Upper lobe of right lung (tissue), 1 donor: ENCODE measurements at regions not wholly inside any gene's neighbourhood (a gene's known extent, or its start where the extent isn't known, plus 50 kb on each side); places are given as distances from the start of the nearest gene placed in this dataset.

Experiments
- ATAC-seq: fragments of 200-7000 bp; cut with Tn5 transposase; one replicate; pipeline ENCODE4 v1.9.1; 2020; ENCODE audit warnings: mild to moderate bottlenecking, moderate library complexity
- DNase-seq: peaks from one replicate; pipeline ENCODE4 v3.0.0-alpha.2; 2020
- H3K27ac ChIP-seq: fragments of 200-600 bp; one replicate; pipeline ENCODE4 v1.8.0; 2022
- H3K27me3 ChIP-seq: fragments of 200-600 bp; one replicate; pipeline ENCODE4 v1.8.0; 2022; ENCODE audit warnings: mild to moderate bottlenecking
- H3K36me3 ChIP-seq: fragments of 200-600 bp; one replicate; pipeline ENCODE4 v1.8.0; 2022
- H3K4me1 ChIP-seq: fragments of 200-600 bp; one replicate; pipeline ENCODE4 v1.8.0; 2022
- H3K4me3 ChIP-seq: fragments of 200-600 bp; one replicate; pipeline ENCODE4 v1.8.0; 2022; ENCODE audit warnings: mild to moderate bottlenecking
- H3K9me3 ChIP-seq: fragments of 200-600 bp; one replicate; pipeline ENCODE4 v1.8.0; 2022
- intact Hi-C: fragments of 100-400 bp; cut with DNase I; formaldehyde crosslinking; loops from one replicate; pipeline ENCODE4 v1.11.0; 2022
- TF ChIP-seq, protein P1 (sequence below): fragments of 200-600 bp; IDR thresholded peaks from one replicate; pipeline ENCODE4 v1.8.0; 2022; ENCODE audit warnings: antibody characterized with exemption
- donor health status: DM: no; HTN: yes; CAD: no; lungs with severe emphysema.

DNA sequence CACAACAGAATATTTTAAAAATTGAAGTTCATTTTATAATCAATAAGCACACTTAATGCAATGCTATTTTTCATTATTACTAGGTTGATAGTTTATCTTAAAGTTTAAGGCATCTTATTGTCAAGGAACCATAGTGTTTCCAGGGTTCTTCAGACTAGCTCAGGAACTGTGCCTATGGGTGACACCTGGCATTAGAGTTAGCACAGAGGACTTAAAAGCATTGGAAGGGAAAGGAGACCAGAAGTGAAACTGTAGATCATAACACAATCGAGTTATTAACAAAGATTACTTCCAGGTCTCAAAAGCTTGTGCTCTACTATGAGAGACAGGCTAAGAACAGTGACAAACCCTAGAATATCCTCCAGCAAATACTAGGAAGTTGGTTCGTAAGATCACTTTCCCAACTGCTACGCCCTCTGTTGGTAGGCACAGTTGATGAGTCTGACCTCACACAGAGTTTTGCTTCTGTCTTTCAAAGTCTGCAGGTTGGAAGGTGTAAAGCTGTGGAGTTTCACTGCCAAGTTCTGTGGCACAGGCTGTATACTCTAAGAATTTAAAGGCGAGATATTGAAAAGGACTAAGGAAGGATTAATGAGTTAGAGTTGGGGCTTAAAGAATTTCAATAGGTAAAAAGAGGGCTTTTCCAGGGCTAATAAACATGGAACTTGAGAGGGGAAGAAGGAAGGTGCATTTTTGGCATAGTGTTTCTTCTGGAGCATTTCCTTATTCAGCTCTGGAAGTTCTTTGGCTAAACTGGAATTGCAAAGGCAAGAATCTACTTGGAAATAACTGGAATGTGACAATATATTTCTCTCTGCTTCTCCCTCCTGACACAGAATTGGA, 531.3 kb upstream of the JAG1 start:
- intact Hi-C loops: no loop called here

DNA sequence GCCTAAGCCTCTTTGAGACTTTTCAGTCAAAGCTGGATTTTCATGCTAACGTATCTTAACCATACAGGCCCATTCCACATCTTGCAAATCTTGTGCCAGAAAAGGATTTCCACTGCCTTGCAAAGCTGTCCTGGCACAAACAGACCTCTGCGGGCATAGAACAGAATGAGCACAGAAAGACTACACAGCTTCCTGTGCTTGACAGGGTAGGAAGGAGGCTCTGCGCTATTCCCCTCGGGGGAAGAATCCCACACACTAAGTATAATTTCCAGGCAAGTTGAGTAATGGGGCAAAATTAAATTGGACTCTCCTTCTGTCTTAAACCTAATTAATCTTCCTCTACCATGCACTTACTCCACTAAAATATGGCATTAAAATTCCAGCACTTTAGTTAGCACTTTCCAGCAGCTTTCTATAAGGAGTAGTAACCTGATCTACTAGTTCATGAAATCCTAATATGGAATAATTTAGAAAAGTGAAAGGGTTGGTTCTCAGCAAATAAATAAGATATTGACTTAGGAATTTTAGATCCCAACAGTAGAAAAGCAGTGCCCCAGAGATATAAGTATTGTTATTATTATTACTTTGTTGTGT, 532.1 kb upstream of the JAG1 start:
- ATAC-seq (no peak), DNase-seq (no peak)
- TF ChIP-seq, protein P1, sequence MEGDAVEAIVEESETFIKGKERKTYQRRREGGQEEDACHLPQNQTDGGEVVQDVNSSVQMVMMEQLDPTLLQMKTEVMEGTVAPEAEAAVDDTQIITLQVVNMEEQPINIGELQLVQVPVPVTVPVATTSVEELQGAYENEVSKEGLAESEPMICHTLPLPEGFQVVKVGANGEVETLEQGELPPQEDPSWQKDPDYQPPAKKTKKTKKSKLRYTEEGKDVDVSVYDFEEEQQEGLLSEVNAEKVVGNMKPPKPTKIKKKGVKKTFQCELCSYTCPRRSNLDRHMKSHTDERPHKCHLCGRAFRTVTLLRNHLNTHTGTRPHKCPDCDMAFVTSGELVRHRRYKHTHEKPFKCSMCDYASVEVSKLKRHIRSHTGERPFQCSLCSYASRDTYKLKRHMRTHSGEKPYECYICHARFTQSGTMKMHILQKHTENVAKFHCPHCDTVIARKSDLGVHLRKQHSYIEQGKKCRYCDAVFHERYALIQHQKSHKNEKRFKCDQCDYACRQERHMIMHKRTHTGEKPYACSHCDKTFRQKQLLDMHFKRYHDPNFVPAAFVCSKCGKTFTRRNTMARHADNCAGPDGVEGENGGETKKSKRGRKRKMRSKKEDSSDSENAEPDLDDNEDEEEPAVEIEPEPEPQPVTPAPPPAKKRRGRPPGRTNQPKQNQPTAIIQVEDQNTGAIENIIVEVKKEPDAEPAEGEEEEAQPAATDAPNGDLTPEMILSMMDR: no peak
- Histone ChIP-seq H3K27me3 (no peaks in the 10 kb centered on the region), H3K4me1 (no peaks in the 10 kb centered on the region), H3K27ac (no peak overlapping the region), H3K9me3 (no peaks in the 10 kb centered on the region), H3K36me3 (no peaks in the 10 kb centered on the region), H3K4me3 (no peak overlapping the region)
- intact Hi-C loops: no loop called here

More for the DNA sequence above, 531.3 kb upstream of the JAG1 start:
- no peaks in the 10 kb centered on the region for H3K9me3 ChIP-seq
- no peaks in the 10 kb centered on the region for H3K27me3 ChIP-seq
- TF ChIP-seq, protein P1: peak; percentile 83
- H3K4me3 ChIP-seq: no peak overlapping the region
- H3K27ac ChIP-seq: no peak overlapping the region
- H3K4me1 ChIP-seq: peaks cover under 1% of the 10 kb centered on the region
- ATAC-seq (peak; percentile 98), DNase-seq (no peak)
- H3K36me3 ChIP-seq: no peaks in the 10 kb centered on the region

DNA sequence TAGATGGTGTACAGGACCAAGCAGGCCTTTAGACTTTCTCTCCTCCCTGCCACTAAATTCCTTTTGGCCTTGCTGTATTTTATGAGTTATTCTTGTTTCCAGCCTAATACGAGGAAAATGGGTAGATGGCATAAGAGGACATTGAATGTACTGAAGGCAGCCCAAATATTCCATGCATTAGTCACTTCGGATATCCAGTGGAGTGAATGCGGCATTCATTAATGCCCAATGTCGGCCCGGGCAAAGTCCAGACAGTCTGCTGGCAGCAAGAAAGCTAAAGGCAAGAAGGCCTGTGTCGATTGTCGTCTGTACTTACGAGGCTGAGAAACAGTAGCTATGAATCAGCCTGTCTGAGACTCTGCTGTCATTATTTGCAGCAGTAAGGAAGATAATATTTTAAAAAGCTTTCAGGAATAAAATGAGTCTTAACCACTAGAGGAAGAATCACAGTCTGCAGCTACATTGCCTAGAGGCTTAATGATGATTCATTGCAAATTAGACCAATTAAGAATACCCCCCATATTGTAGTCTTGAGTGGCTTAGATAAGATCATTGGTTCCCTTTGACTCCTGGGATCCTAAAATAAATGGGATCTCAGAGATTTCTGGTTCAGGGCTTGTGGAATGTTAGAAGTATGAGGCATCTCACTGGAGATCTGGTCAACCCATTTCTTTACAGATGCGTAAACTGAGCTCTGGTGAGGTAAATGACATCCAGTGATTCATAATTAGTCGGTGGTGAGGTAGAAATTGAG, 534.1 kb upstream of the JAG1 start:
- H3K4me1 ChIP-seq: no peaks in the 10 kb centered on the region
- no peaks in the 10 kb centered on the region for H3K27me3 ChIP-seq
- TF ChIP-seq, protein P1: no peak
- H3K9me3 ChIP-seq: no peaks in the 10 kb centered on the region
- no peaks in the 10 kb centered on the region for H3K36me3 ChIP-seq
- intact Hi-C loops: no loop called here
- DNase-seq (no peak), ATAC-seq (no peak)
- H3K27ac ChIP-seq: no peak overlapping the region
- no peak overlapping the region for H3K4me3 ChIP-seq

DNA sequence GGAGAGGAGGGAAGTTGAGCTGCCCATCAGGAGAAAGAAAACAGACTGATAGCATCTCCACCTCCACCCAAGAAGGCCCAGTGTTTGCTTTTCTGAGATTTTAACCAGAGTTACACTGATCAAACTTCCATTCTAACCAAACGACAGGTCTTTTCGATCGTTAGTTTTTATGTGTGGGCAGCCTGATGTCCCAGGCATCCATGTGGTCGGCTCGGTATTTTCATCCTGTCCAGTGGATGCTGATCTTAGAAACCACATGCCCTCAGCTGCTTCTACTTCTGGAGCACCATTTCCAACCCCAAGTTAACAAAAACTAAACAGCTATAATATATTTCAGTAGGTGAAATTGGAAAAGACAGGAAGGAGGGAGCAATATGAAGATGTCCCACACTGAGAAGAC, 536.8 kb upstream of the JAG1 start:
- no peak for ATAC-seq
- intact Hi-C loops: no loop called here

DNA sequence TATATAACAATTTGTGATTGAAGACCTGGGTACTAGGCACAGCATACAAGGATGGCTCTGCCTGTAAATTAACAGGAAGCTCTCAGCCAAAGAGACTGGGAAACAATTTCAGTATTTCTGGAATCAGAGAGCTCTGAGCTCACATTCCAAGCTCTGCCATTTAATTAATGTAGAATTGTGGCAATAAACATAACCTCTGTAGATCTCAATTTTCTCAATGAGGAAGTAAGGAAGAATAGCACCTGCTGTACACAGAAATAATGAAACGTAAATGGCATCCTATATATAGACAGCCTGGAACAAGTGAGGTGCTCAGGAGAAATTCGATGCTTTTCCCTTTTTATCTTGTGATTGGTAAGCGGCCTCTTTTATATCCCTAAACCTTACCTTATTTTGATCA, 538.5 kb upstream of the JAG1 start:
- Histone ChIP-seq H3K27me3 (no peaks in the 10 kb centered on the region), H3K27ac (no peak overlapping the region), H3K4me3 (no peak overlapping the region), H3K9me3 (no peaks in the 10 kb centered on the region), H3K36me3 (no peaks in the 10 kb centered on the region), H3K4me1 (peaks cover 7% of the 10 kb centered on the region)
- no peak for DNase-seq
- TF ChIP-seq, protein P1: no peak
- intact Hi-C loops: no loop called here
- ATAC-seq: no peak

More for the DNA sequence above, 536.8 kb upstream of the JAG1 start:
- H3K9me3 ChIP-seq: no peaks in the 10 kb centered on the region
- H3K36me3 ChIP-seq: no peaks in the 10 kb centered on the region
- no peaks in the 10 kb centered on the region for H3K27me3 ChIP-seq
- TF ChIP-seq, protein P1: no peak
- DNase-seq: no peak
- no peak overlapping the region for H3K27ac ChIP-seq
- no peak overlapping the region for H3K4me3 ChIP-seq
- no peaks in the 10 kb centered on the region for H3K4me1 ChIP-seq
